ENCODE measurements at regions not wholly inside any gene's neighbourhood (a gene's known extent, or its start where the extent isn't known, plus 50 kb on each side); places are given as distances from the start of the nearest gene placed in this dataset.

DNA sequence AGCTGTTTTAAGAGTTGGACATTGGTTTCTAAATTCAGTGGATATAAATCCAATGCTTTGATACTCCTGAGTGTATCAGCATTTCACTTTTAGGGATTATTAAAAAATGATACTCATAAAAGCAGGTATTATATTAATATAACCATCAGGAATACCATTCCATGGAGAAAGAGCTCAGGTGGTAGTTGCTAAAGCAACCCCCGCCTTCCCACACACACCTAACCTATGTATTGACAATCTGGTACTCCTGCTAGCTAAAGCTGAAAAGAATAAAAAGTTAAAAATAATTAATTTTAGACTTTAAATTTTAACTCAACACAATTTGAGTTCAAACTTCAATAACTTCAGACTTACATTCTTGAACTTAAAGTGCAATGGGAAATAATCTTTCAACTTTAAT is 717.1 kb upstream of the HS3ST1 start:
- H3K36me3 ChIP-seq (ENCODE audit: insufficient read depth, insufficient read length, low read length), result no peaks in the 10 kb centered on the region
- no peaks in the 10 kb centered on the region for H3K4me1 ChIP-seq (ENCODE audit: insufficient read depth, insufficient read length)
- no peak for TF ChIP-seq ZNF274 (IDR thresholded peaks at IDR 0.05; ENCODE audit: low read depth, low read length)
- TF ChIP-seq YY1 (IDR thresholded peaks at IDR 0.05; ENCODE audit: insufficient read depth, insufficient read length), result no peak
- no peak for TF ChIP-seq SUZ12 (IDR thresholded peaks at IDR 0.05; ENCODE audit: extremely low read depth, insufficient read depth, insufficient read length)
- no peak for DNase-seq (ENCODE audit: low read depth, low spot score)
- no peaks in the 10 kb centered on the region for H3K9me3 ChIP-seq (ENCODE audit: insufficient read depth, low read length)
- H3K4me3 ChIP-seq (ENCODE audit: insufficient read length, low read depth), result no peak overlapping the region
- no peaks in the 10 kb centered on the region for H3K27me3 ChIP-seq (ENCODE audit: insufficient read depth, insufficient read length)
- no peak overlapping the region for H3K9ac ChIP-seq (ENCODE audit: insufficient read length, low read depth)

DNA sequence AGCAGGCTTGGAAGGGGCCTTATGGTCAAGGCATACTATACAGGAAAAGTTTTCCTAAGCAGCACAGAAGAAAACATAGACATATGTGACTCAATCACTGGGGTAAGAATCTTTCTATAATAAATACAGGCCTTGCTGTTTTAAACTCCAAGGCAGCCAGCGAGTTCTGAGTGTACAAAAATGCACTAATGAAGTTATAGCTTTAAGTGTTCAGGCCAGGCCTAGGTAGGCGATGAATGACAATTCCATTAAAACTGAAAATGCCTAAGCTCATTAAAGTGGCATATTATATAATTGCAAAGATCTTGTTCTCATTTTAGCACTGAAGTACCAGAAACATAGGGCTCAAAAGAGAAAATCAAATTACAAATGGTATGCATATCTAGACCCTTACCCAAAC is 716.4 kb upstream of the HS3ST1 start:
- Histone ChIP-seq H3K27me3 (ENCODE audit: insufficient read depth, insufficient read length) (no peaks in the 10 kb centered on the region), H3K9me3 (ENCODE audit: insufficient read depth, low read length) (no peaks in the 10 kb centered on the region), H3K9ac (ENCODE audit: insufficient read length, low read depth) (no peak overlapping the region), H3K4me3 (ENCODE audit: insufficient read length, low read depth) (no peak overlapping the region), H3K4me1 (ENCODE audit: insufficient read depth, insufficient read length) (no peaks in the 10 kb centered on the region), H3K36me3 (ENCODE audit: insufficient read depth, insufficient read length, low read length) (no peaks in the 10 kb centered on the region)
- TF ChIP-seq SUZ12 (IDR thresholded peaks at IDR 0.05; ENCODE audit: extremely low read depth, insufficient read depth, insufficient read length) (no peak), ZNF274 (IDR thresholded peaks at IDR 0.05; ENCODE audit: low read depth, low read length) (no peak), YY1 (IDR thresholded peaks at IDR 0.05; ENCODE audit: insufficient read depth, insufficient read length) (no peak)
- no peak for DNase-seq (ENCODE audit: low read depth, low spot score)

DNA sequence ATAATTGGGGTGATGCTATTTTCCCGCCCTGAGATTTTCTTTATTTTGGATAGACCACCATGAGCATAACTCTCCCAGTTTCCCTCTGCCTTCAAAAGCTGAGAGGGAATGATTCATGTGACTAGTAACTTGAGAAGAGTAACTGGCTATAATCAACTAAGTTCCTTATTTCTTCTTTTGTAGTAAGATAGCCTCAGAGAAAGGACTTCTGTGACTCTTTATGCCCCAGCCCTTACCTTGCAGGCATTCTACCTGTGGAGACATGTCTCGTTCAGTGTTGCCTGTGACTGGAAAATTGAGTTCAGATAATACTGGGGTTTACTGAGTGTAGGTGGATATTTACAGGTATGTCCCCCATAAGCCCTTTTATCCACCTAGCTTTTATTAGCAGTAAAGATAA is 715.4 kb upstream of the HS3ST1 start:
- Histone ChIP-seq H3K4me1 (ENCODE audit: insufficient read depth, insufficient read length) (no peaks in the 10 kb centered on the region), H3K9me3 (ENCODE audit: insufficient read depth, low read length) (no peaks in the 10 kb centered on the region), H3K9ac (ENCODE audit: insufficient read length, low read depth) (no peak overlapping the region), H3K4me3 (ENCODE audit: insufficient read length, low read depth) (no peak overlapping the region), H3K36me3 (ENCODE audit: insufficient read depth, insufficient read length, low read length) (no peaks in the 10 kb centered on the region), H3K27me3 (ENCODE audit: insufficient read depth, insufficient read length) (no peaks in the 10 kb centered on the region)
- TF ChIP-seq ZNF274 (IDR thresholded peaks at IDR 0.05; ENCODE audit: low read depth, low read length), result no peak
- TF ChIP-seq YY1 (IDR thresholded peaks at IDR 0.05; ENCODE audit: insufficient read depth, insufficient read length), result no peak
- TF ChIP-seq SUZ12 (IDR thresholded peaks at IDR 0.05; ENCODE audit: extremely low read depth, insufficient read depth, insufficient read length), result no peak
- no peak for DNase-seq (ENCODE audit: low read depth, low spot score)

DNA sequence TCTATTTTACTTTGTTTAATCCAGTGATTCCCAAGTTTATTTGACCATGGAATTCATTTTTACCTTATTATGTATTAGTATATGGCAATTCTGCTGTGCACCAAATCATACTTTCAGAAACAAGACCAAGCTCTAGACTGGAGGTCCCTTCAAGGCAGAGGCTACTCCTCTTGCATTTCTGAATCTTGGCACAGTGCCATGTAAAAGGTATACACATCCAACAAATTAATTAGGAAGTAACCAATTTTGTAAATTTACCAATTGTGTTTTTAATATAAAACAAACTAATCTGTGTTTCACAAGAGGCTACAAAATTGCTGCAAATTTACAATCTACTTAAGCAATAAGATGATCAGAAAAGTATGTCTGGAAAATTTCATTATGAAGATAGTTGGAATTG is 712.2 kb upstream of the HS3ST1 start:
- TF ChIP-seq YY1 (IDR thresholded peaks at IDR 0.05; ENCODE audit: insufficient read depth, insufficient read length) (no peak), ZNF274 (IDR thresholded peaks at IDR 0.05; ENCODE audit: low read depth, low read length) (no peak), SUZ12 (IDR thresholded peaks at IDR 0.05; ENCODE audit: extremely low read depth, insufficient read depth, insufficient read length) (no peak)
- H3K27me3 ChIP-seq (ENCODE audit: insufficient read depth, insufficient read length), result no peaks in the 10 kb centered on the region

DNA sequence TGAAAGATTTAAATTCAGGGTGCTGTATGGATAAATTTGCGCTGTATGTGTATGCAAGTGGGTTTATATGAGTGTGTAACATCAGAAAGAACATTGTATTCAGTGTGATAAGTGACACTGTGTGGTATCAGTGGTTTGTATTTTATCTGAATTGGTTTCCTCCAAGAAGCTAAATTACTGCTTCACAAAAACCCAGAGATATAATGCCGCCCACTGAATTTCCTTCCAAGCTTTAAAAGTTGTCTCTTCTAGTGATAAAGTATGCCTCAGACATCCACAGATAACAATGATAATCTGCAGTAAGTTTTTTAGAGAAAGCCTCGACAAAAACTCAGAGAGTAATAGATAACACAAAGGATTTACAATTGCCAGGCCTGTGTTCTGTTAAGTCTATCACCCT is 710.6 kb upstream of the HS3ST1 start:
- H3K9ac ChIP-seq (ENCODE audit: insufficient read length, low read depth), result no peak overlapping the region
- no peaks in the 10 kb centered on the region for H3K27me3 ChIP-seq (ENCODE audit: insufficient read depth, insufficient read length)
- TF ChIP-seq SUZ12 (IDR thresholded peaks at IDR 0.05; ENCODE audit: extremely low read depth, insufficient read depth, insufficient read length) (no peak), YY1 (IDR thresholded peaks at IDR 0.05; ENCODE audit: insufficient read depth, insufficient read length) (no peak), ZNF274 (IDR thresholded peaks at IDR 0.05; ENCODE audit: low read depth, low read length) (no peak)
- H3K9me3 ChIP-seq (ENCODE audit: insufficient read depth, low read length), result no peaks in the 10 kb centered on the region; the same call in 1 of the 2 replicates
- H3K4me1 ChIP-seq (ENCODE audit: insufficient read depth, insufficient read length), result no peaks in the 10 kb centered on the region
- DNase-seq (ENCODE audit: low read depth, low spot score), result no peak
- no peaks in the 10 kb centered on the region for H3K36me3 ChIP-seq (ENCODE audit: insufficient read depth, insufficient read length, low read length)
- H3K4me3 ChIP-seq (ENCODE audit: insufficient read length, low read depth), result no peak overlapping the region

More for the DNA sequence above, 712.2 kb upstream of the HS3ST1 start:
- no peak for DNase-seq (ENCODE audit: low read depth, low spot score)
- Histone ChIP-seq H3K9me3 (ENCODE audit: insufficient read depth, low read length) (no peaks in the 10 kb centered on the region), H3K4me1 (ENCODE audit: insufficient read depth, insufficient read length) (no peaks in the 10 kb centered on the region), H3K36me3 (ENCODE audit: insufficient read depth, insufficient read length, low read length) (no peaks in the 10 kb centered on the region), H3K9ac (ENCODE audit: insufficient read length, low read depth) (no peak overlapping the region), H3K4me3 (ENCODE audit: insufficient read length, low read depth) (no peak overlapping the region)

DNA sequence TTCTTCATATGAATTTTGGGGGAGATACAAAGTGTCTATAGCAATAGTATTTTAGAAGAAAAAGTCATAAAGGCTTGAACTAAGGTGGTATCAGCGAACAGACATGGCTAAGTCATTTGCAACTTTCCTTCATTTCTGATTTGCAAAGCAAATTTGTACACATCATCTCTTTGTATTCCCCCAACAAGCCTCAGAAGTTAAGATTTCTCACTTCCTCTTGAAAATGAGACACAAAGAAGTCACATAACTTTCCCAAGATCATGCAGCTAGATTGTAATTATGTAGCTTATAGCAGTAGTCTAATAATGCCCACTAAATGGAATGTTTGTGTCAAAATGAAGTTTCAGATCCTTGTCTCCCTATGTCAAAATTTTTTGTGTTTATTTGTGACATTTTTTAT is 709.8 kb upstream of the HS3ST1 start:
- Histone ChIP-seq H3K4me3 (ENCODE audit: insufficient read length, low read depth) (no peak overlapping the region), H3K36me3 (ENCODE audit: insufficient read depth, insufficient read length, low read length) (no peaks in the 10 kb centered on the region), H3K27me3 (ENCODE audit: insufficient read depth, insufficient read length) (no peaks in the 10 kb centered on the region), H3K4me1 (ENCODE audit: insufficient read depth, insufficient read length) (no peaks in the 10 kb centered on the region), H3K9me3 (ENCODE audit: insufficient read depth, low read length) (peaks cover 6% of the 10 kb centered on the region; the same call in 1 of the 2 replicates), H3K9ac (ENCODE audit: insufficient read length, low read depth) (no peak overlapping the region)
- TF ChIP-seq YY1 (IDR thresholded peaks at IDR 0.05; ENCODE audit: insufficient read depth, insufficient read length) (no peak), ZNF274 (IDR thresholded peaks at IDR 0.05; ENCODE audit: low read depth, low read length) (no peak)
- DNase-seq (ENCODE audit: low read depth, low spot score), result no peak

DNA sequence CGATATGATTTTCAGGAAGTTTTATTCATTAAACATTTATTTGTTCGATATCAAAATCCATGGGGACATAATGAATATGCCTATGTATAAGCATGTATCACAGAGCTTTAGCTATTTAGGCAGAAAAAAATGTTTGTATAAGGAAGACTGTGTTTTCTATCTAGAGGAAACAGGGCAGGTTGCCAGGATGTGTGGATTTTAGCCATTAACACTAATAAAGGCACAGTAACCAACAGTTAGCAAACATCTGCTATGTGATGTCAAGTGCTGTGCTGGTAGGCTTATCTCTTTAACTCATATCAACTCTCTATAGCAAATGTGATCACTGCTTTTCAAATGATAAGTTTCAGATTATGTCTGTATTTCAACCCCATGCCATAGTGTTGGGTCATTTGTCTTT is 708.9 kb upstream of the HS3ST1 start:
- no peak overlapping the region for H3K9ac ChIP-seq (ENCODE audit: insufficient read length, low read depth)
- TF ChIP-seq ZNF274 (IDR thresholded peaks at IDR 0.05; ENCODE audit: low read depth, low read length), result no peak
- no peak for TF ChIP-seq SUZ12 (IDR thresholded peaks at IDR 0.05; ENCODE audit: extremely low read depth, insufficient read depth, insufficient read length)
- no peak for TF ChIP-seq YY1 (IDR thresholded peaks at IDR 0.05; ENCODE audit: insufficient read depth, insufficient read length)
- H3K4me1 ChIP-seq (ENCODE audit: insufficient read depth, insufficient read length), result no peaks in the 10 kb centered on the region
- H3K36me3 ChIP-seq (ENCODE audit: insufficient read depth, insufficient read length, low read length), result no peaks in the 10 kb centered on the region
- peaks cover 14% of the 10 kb centered on the region; the same call in 1 of the 2 replicates for H3K9me3 ChIP-seq (ENCODE audit: insufficient read depth, low read length)
- no peak for DNase-seq (ENCODE audit: low read depth, low spot score)
- H3K27me3 ChIP-seq (ENCODE audit: insufficient read depth, insufficient read length), result no peaks in the 10 kb centered on the region
- H3K4me3 ChIP-seq (ENCODE audit: insufficient read length, low read depth), result no peak overlapping the region

DNA sequence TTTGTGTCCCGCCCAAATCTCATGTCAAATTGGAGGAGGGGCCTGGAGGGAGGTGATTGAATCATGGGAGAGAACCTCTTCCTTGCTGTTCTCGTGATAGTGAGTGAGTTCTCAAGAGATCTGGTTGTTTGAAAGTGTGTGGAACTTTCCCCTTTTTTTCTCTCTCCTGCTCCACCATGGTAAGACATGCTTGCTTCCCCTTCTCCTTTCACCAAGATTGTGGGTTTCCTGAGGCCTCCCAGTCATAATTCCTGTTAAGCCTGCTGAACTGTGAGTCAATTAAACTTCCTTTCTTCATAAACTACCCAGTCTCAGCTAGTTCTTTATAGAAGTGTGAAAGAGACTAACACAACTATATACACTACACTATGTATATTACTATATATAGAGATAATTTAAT is 697.8 kb upstream of the HS3ST1 start:
- Histone ChIP-seq H3K9me3 (ENCODE audit: insufficient read depth, low read length) (no peaks in the 10 kb centered on the region), H3K36me3 (ENCODE audit: insufficient read depth, insufficient read length, low read length) (no peaks in the 10 kb centered on the region), H3K4me3 (ENCODE audit: insufficient read length, low read depth) (no peak overlapping the region), H3K27me3 (ENCODE audit: insufficient read depth, insufficient read length) (no peaks in the 10 kb centered on the region), H3K9ac (ENCODE audit: insufficient read length, low read depth) (no peak overlapping the region), H3K4me1 (ENCODE audit: insufficient read depth, insufficient read length) (no peaks in the 10 kb centered on the region)
- DNase-seq (ENCODE audit: low read depth, low spot score), result no peak
- no peak for TF ChIP-seq ZNF274 (IDR thresholded peaks at IDR 0.05; ENCODE audit: low read depth, low read length)
- no peak for TF ChIP-seq SUZ12 (IDR thresholded peaks at IDR 0.05; ENCODE audit: extremely low read depth, insufficient read depth, insufficient read length)
- no peak for TF ChIP-seq YY1 (IDR thresholded peaks at IDR 0.05; ENCODE audit: insufficient read depth, insufficient read length)

Measured in NT2/D1 (cell line).